ENCODE measurements at regions not wholly inside any gene's neighbourhood (a gene's known extent, or its start where the extent isn't known, plus 50 kb on each side); places are given as distances from the start of the nearest gene placed in this dataset.

DNA sequence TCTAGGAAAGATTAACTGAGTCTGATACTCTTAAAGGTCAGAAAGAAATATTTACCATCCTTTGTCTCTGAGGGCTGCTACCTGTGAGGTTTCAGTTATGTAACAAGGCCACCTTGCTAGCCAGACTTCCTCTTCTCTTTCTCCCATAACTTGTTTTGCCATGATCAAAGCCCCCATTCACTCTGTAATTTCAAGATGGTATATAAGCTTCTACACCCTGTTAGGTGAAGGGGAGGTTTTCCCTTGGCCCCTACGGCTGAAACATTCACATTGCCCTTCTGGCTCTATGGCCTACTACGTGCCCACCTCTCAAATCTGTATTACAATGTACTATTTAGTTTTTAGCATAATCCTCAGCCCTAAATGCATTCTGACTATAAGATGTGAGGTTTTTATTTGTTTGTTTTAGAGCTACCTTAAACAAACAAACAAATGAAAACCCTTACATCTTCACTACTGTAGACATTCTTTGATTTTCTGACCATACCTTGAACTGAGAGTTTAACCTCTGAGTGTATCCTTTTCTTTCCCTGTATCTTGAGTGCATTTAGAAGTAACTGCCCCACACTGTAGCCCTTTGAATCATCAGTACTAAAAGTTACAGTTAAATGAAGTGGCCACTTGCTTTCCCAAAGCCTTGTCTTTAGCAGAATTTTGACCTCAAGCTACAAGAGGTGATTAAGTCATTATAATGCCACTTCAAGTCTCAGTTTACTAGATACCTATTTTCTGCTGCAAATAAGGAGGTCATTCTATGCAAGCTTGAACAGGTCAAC lies 332.2 kb downstream of the SOCS6 start:
- no peaks in the 10 kb centered on the region for H3K4me1 ChIP-seq
- H3K27ac ChIP-seq: no peak overlapping the region
- no peaks in the 10 kb centered on the region for H3K9me3 ChIP-seq
- no peak overlapping the region for H3K4me3 ChIP-seq
- DNase-seq (ENCODE audit: low spot score in 2 of 2): no peak
- H3K27me3 ChIP-seq: no peaks in the 10 kb centered on the region
- TF ChIP-seq POLR2A (IDR thresholded peaks at IDR 0.05) (no peak), EP300 (IDR thresholded peaks at IDR 0.05) (no peak), POLR2AphosphoS5 (IDR thresholded peaks at IDR 0.05) (no peak)
- TF ChIP-seq, protein P1, sequence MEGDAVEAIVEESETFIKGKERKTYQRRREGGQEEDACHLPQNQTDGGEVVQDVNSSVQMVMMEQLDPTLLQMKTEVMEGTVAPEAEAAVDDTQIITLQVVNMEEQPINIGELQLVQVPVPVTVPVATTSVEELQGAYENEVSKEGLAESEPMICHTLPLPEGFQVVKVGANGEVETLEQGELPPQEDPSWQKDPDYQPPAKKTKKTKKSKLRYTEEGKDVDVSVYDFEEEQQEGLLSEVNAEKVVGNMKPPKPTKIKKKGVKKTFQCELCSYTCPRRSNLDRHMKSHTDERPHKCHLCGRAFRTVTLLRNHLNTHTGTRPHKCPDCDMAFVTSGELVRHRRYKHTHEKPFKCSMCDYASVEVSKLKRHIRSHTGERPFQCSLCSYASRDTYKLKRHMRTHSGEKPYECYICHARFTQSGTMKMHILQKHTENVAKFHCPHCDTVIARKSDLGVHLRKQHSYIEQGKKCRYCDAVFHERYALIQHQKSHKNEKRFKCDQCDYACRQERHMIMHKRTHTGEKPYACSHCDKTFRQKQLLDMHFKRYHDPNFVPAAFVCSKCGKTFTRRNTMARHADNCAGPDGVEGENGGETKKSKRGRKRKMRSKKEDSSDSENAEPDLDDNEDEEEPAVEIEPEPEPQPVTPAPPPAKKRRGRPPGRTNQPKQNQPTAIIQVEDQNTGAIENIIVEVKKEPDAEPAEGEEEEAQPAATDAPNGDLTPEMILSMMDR (IDR thresholded peaks at IDR 0.05): no peak
- H3K36me3 ChIP-seq: no peaks in the 10 kb centered on the region
- 59% methylated on average over 2 of the region's 2 CpGs for WGBS

DNA sequence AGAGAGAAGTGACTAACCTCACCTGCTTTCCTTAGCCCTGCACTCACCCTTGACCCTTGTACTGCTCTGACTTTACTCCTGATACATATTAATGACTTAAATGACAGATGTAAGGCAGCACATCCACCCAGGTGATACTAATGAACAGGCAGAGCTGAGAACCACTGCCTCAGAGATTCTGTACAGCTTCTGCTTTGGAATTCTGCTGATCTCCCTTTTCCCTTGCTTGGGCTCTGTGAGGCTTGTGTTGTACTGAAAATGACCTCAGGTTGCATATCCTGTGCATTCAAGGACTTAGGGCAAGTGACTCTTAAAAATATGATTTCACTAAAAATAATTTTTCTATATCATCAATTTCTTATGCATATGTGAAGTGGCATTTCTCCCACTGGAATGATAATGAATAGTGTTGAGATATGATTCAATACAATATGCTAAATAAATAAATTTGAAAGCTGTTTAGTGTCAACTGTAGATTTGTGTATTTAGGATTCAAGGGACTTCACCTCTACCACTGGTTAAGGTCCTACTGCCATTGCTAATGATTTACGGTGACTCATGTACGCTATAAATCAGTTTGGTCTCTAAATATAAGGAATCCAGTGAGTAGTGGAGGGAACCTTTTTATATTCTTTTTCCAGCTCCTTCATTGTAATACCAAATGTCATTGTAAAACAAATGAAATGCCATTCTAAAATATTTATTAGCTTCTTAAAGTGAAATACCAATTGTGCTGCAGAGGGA lies 328.3 kb downstream of the SOCS6 start:
- 70% methylated on average over 2 of the region's 2 CpGs for WGBS
- no peak for DNase-seq (ENCODE audit: low spot score in 2 of 2)
- H3K27ac ChIP-seq: no peak overlapping the region
- H3K4me3 ChIP-seq: no peak overlapping the region
- TF ChIP-seq POLR2AphosphoS5 (IDR thresholded peaks at IDR 0.05) (no peak), POLR2A (IDR thresholded peaks at IDR 0.05) (no peak), EP300 (IDR thresholded peaks at IDR 0.05) (no peak)
- TF ChIP-seq, protein P1 (IDR thresholded peaks at IDR 0.05): no peak
- H3K4me1 ChIP-seq: no peaks in the 10 kb centered on the region
- peaks cover 3% of the 10 kb centered on the region for H3K9me3 ChIP-seq
- H3K27me3 ChIP-seq: no peaks in the 10 kb centered on the region
- H3K36me3 ChIP-seq: no peaks in the 10 kb centered on the region

DNA sequence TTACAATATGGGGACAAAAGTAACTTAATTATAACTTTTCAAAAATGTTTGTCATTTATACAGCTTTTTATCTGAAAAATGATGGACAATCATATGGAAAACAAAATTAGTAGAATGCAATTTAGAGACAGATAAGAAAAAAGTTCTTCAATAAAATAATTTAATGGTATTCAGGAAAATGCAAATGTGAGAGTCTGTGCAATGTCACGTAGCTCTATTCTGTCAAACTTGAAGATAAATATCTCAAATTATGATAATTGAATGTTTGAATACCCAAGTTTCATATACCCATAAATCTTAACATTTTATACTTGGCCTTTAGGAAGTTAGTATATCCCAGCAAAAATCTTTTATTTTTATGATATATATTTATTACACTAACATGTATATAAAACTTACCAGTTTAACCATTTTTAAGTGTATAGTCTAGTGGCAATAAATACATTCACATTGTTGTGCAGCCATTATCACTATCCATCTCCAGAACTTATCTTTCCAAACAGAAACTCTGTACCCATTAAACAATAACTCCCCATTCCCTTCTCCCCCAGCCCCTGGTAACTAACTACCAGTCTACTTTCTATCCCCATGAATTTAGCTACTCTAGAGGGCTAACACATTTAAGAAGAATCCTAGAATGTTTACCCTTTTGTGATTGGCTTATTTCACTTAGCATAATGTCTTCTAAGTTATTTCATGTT lies 311.5 kb downstream of the SOCS6 start:
- TF ChIP-seq POLR2AphosphoS5 (IDR thresholded peaks at IDR 0.05): no peak
- TF ChIP-seq, protein P1 (IDR thresholded peaks at IDR 0.05): no peak
- no peak for TF ChIP-seq POLR2A (IDR thresholded peaks at IDR 0.05)
- no peak for TF ChIP-seq EP300 (IDR thresholded peaks at IDR 0.05)
- Histone ChIP-seq H3K36me3 (no peaks in the 10 kb centered on the region), H3K27ac (no peak overlapping the region), H3K27me3 (no peaks in the 10 kb centered on the region), H3K9me3 (no peaks in the 10 kb centered on the region), H3K4me1 (no peaks in the 10 kb centered on the region), H3K4me3 (no peak overlapping the region)
- DNase-seq (ENCODE audit: low spot score in 2 of 2): no peak
- WGBS: 45% methylated on average over 1 of the region's 1 CpG

DNA sequence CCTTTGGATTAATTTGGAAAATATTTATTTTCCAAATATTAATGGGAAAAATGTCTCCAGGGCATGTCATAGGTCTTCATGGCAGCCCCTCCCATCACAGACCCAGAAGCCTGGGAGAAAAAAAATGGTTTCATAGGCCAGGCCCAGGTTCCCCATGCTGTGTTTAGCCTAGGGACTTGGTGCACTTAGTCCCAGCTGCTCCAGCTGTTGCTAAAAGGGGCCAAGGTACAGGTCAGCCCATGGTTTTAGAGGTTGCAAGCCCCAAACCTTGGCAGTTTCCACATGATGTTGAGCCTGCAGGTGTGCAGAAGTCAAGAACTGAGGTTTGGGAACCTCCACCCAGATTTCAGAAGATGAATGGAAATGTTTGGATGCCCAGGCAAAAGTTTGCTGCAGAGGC lies 309.6 kb downstream of the SOCS6 start:
- no peaks in the 10 kb centered on the region for H3K36me3 ChIP-seq
- no peak for DNase-seq (ENCODE audit: low spot score in 2 of 2)
- no peaks in the 10 kb centered on the region for H3K9me3 ChIP-seq
- H3K4me3 ChIP-seq: no peak overlapping the region
- H3K4me1 ChIP-seq: no peaks in the 10 kb centered on the region
- H3K27me3 ChIP-seq: no peaks in the 10 kb centered on the region
- no peak overlapping the region for H3K27ac ChIP-seq
- TF ChIP-seq, protein P1 (IDR thresholded peaks at IDR 0.05): no peak
- TF ChIP-seq POLR2A (IDR thresholded peaks at IDR 0.05): no peak
- TF ChIP-seq EP300 (IDR thresholded peaks at IDR 0.05): no peak
- TF ChIP-seq POLR2AphosphoS5 (IDR thresholded peaks at IDR 0.05): no peak

DNA sequence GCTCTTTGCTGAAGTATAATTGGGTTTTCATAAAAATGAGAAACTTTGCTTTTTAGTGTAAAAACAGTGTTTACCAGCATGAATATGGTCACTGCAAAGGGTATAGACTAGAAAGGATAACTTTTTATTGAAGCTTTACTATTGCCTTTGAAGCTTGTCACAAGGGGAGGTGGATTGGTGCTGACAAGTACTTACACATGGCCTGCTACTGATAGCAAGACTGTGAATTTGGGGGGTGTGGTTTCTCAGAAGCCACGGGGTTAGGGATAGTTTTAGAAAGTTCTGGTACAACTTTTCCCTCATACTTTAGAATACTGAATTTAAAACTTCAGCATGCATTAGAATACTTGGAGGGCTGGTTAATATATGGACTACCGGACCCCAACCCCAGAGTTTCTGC lies 294.1 kb downstream of the SOCS6 start:
- H3K4me1 ChIP-seq: no peaks in the 10 kb centered on the region
- TF ChIP-seq POLR2AphosphoS5 (IDR thresholded peaks at IDR 0.05) (no peak), EP300 (IDR thresholded peaks at IDR 0.05) (no peak)
- peaks cover 9% of the 10 kb centered on the region for H3K9me3 ChIP-seq
- no peak for DNase-seq (ENCODE audit: low spot score in 2 of 2)
- no peaks in the 10 kb centered on the region for H3K36me3 ChIP-seq
- no peaks in the 10 kb centered on the region for H3K27me3 ChIP-seq
- no peak overlapping the region for H3K27ac ChIP-seq
- no peak overlapping the region for H3K4me3 ChIP-seq
- 69% methylated on average over 2 of the region's 2 CpGs for WGBS

Data from suprapubic skin (tissue), 4 donors.